CD4-positive, alpha-beta T cell treated with Interleukin-4 for 4 hours (primary cell): ENCODE measurements at regions not wholly inside any gene's neighbourhood (a gene's known extent, or its start where the extent isn't known, plus 50 kb on each side); places are given as distances from the start of the nearest gene placed in this dataset.
"Not testable (repeated sequence)": the region's sequence is repeated elsewhere in the genome, so short reads cannot be mapped to it uniquely, and the experiment has no call there.

Experiments
- DNase-seq: peaks from one replicate; pipeline ENCODE4 v3.0.0-alpha.2; 2020

DNA sequence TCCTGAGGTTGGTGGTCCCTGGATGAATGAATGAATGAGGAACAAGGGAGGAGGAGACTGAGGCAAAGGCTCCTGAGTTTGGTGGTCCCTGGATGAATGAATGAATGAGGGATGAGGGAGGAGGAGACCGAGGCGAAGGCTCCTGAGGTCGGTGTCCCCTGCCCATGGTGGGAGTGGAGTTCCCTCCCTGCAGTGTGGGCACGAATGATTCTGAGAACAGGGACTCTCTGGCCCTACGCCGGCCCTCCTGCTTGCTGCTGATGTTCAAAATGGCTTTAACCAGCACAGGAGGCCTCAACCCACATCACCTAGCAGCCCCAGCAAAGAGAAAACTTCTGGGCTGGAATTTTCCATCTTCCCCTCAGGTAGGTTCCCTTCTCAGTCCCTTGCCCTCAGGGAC, 377.8 kb downstream of the IRX2 start:
- DNase-seq, result no peak

DNA sequence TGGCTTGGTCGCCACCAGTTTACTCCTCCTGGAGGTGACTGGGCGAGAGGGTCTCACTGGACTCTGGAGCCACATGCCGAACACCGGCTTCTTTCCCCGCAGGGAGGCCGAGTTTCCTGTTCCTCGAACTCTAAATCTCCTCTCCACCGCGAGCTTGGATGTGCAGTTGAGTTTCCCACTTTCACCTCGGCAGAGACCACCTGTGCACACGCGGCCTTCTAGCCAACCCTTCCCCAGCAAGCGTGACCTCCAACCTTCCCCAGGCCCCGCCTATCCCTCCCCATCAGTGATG, 380.1 kb downstream of the IRX2 start:
- DNase-seq, result no peak

DNA sequence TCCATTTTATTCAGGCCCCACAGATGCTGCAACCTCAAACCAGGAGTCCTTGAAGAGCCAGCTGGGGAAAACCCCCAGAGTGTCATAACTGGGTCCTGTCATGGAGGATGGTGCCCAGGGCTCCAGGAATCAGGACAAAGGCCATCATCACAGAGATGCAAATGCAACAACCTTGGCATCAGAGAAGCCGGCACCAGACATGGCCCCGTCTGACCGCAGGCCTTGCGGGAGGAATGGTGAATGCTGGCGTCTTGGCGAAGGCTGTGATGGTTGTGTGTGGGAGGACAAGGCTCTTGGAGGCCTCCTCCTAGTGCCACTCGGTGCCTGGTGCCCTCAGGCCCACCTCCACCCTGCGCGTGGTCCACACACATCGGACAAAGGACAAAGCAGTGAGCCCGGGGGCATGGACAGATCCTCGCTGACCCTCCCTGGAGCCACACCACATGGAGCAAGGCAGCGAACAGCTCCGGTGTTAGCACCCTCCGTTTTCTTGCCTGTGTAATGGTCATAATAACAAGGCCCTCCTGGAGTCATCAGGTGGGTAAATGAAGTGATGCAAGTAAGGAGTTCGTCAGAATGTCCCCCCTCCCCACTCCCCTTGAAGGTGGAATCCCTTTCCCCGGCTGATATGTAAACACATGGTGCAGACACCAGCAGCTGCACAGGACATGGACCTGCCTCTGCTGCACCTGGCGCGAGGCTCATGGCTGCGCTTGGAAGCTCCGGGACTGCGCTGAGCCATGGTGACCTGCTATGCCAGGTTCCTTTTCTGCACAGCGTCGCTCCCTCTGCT, 380.7 kb downstream of the IRX2 start:
- no peak for DNase-seq

DNA sequence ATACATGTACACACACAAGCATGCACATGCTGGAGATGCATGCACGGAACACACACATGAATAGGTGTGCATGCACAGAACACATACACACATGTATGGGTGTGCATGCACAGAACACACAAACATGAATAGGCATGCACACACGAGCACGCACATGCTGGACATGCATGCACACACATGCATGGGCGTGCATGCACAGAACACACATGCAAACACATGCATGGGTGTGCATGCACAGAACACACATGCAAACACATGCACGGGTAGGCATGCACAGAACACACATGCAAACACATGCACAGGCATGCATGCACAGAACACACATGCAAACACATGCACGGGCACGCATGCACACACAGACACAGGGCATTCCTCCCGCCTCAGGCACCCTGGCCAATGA, 382.3 kb downstream of the IRX2 start:
- no peak for DNase-seq

DNA sequence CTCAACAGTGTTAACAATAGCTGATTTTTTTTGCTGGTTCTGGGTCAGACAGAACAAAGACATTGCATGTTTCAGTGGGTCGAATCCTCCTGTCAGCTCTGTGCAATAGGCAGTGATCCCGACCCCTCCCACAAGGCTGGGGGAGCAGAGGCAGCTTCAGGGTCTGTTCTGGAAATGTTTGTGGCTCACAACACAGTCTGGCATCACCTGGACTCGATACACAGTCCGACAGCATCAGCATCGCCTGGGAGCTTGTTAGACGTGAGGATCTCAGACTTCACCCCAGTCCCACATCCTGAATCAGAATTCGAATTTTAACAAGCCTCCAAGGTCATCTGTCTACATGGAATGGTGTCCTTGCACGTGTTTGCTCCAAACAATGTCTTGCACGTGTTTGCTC, 384.7 kb downstream of the IRX2 start:
- no peak for DNase-seq

DNA sequence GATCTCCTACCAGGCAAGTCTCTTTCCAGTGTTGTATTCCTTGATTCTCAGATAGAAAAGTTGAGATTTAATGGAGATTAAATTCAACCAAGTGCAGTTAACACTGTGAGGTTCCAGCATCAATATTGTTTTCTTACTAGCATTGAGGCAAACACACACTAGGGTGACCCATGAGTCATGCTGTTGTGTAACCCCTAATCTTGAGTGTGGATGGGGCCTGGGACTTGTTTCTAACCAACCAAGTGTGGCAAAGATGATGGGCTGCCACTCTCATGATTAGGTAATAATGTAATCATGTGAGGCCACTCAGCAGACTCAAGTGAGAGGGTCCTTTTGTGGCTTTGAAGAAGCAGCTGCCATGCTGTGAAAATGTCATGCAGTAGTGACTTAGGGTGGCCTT, 394.2 kb downstream of the IRX2 start:
- DNase-seq, result no peak

DNA sequence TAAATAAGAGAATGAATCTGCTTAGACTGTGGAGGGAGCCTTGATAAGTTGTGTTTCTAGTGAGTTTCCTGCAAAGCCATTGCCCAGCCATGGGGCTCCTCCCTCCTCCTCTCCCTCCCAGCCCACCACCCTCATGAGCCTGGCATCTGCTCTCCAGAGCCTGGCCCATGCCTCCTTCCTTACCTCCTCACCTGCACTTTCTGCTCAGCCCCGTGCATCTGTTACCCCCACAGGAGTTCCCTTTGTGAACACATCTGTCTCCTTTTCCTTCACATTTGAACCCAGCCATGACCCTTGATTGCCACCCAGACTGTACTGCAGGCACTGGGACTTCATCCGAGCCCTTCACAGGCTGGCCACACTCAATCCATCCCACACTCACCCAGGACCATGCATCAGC, 395.6 kb downstream of the IRX2 start:
- DNase-seq, result no peak

DNA sequence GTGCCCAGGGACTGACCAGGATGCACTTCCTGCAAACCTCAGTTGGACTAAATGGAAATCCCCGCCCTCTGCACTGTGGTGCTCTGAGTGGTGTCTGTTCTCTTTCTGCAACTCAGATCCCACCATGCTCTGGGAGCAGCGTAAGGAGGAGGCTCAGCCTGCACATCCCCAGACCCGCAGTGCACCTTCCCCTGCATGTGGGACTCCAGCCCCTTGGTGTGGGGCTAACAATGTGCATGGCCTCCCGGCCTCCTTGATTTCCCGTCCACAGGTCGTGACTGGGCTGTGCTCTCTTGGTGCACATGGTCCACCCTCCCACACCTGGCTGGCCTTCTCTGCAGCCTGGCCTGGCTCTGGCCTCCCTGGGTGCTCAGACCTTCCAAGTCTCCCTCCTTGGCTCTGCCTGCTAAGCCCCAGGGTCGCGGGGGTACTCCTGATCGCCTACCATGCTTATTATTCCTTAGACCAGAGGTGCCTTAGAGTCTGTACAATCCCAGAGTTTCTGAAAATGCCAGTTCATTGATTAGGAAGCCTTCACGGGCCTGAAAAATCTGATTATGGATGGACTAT, 397.5 kb downstream of the IRX2 start:
- DNase-seq, result no peak

DNA sequence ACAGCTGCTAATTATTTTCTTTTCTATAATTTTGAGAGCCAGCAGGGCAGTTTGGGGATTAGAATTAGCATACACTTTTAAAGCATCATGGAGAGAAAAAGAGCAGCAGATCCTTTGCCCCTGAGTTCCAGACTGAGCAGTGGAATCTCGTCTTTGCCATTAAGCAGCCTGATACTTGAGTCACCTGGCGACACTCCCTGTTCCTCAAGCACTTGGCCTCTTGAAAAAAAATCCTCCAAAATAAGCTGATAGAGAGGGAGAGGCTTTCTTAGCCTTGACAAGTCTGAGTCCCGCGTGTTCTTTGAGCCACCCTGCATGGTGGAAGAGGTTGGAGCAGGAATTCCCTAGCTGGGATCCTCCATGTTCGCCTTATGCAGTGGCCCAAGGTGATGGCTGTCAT, 398.3 kb downstream of the IRX2 start:
- DNase-seq, result no peak

DNA sequence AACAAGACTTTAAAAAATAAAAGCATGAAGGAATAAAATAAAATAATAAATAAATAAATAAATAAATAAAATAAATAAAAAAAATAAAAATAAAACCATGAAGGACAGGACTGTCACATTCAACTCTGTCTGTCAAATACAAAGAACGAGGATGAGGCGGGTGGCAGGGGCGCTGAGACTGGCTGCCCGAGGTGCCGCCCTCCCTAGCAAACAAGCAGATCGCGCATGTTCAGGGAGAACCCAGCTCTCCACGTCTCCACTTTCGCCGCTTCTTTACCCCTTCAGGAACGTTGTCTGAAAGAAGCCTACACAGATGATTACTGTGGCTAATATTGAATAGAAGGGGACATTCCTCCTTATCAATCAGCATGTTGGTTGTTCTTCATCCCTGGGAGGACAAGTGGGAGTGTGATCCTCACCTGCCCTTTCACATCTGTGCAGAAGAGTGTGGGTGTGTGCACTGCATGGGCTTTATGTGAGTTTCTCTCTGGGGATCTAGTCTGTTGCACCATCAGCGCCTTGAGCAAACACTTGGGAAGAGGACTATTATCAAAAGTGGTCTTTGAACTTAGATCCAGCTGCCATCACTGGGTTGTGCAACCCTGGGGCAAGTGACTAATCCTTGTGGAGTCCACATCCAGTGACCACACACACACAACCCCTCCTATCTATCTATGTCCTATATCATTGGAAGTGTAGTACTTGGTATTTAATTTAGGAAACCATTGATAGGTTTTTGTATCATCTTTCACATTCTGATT, 399.2 kb downstream of the IRX2 start:
- DNase-seq, result no peak

DNA sequence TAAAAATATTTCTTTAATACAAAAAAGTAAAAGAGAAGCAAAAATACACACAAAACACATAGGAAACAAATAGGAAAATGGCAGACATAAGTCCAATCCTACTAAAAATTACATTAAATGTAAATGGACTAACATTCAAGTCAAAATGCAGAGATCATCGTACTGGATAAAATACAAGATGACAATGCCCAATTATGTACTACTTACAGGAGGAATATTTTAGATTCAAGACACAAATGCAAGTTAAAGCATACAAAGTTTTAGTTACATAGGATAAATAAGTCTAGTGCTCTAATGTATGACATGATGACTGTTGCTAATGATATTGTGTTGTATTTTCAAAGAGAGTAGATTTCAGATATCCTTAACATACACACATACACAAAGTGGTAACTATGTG, 401.7 kb downstream of the IRX2 start:
- DNase-seq, result not testable (repeated sequence)

DNA sequence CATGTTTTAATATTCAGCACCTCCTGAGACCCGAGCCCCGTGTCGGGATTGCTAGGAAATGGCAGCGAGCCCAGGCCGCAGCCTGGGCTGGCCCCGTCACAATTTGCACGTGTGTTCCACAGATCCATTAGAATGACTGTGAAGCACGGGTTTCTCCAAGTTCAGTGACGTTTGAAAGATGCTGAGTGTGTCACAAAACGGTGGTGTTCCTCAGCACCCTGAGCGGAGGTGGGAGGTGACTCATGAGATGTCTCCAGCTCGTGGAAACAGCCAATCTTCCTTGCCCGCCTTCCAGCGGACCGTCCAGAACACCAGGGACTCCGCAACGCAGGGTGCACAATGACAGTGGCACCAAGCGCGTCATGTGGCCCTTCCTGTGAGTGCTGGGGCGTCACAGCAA, 412.8 kb downstream of the IRX2 start:
- no peak for DNase-seq

DNA sequence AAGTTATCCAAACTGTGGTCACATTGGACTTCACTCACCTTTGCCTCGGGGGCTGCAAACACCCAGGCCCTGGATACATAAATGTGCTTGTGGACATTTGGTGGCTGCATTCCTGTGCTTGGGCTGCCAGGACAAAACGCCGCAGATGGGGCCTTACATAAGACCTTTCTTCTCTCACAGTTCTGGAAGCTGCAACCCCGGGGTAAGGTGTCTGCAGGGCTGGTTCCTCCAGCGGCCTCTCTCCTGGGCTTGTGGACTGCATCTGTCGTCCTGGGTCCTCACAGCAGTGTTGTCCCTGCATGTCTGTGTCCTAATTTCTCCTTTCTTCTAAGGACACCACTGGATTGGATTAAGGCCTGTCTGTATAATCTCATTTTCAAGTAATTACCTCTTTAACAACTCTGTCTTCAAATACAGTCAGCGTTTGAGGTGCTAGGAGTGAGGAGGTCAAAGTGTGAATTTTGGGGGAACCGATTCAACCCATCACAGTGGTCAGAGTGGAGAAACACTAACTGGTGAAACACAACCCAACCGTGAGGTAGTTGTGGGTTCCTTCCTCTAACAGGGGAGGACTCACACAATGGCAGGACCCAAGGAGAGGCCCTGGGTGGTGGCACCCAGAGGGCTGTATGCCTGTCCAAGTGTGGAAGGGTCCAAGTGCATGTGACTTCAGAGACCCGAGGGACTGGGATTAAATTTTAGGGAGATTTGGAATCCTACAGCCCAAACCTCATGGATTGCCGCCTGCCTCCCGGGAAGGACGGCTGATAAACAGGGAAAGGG, 415.6 kb downstream of the IRX2 start:
- DNase-seq, result no peak

DNA sequence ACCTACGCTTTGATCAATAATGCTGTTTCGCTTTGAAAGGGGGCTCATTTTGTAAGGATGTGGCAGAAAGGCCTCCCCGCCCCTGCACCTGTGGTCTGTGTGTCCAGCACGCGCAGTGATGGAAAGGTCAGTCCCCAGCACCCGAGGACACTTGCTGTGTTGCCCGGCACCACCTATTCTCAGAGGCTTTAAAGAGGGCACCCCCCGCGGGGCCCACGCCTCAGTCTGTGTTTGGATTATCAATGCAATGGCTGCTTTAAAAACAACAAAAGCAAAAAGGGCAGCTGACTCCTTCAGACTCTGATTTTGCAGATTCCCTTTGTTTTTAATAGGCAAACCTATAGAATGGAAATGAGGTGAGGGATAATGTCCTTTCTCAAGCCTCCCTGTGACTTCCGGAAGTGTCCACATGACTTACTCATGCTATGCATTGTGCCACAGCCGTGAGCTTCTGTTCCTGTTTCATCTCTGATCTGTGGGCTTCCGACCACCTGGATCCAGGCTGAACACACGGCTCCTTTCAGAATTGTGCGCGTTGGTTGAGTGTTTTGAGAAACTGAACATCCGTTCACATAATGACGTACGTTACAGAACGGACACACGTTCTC, 416.2 kb downstream of the IRX2 start:
- no peak for DNase-seq

DNA sequence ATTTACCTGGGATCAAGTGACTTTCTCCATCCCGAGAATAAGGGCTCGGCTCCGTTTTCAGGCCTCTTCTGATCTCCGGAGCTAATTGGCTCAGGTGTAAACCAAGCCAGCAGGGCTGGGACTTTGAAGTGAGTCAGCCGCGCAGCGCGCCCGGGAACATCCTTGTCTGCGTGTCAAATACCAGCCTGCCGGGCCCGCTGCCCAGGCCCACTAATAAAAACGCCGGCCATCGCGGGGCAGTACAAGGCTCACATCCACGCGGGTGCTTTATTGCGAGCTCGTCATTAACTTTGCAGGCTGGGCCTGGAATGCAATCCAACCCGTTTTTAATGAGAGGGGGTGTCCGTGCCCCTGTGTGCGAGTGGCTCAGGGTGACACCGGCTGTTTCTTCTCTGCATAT, 416.8 kb downstream of the IRX2 start:
- no peak for DNase-seq

DNA sequence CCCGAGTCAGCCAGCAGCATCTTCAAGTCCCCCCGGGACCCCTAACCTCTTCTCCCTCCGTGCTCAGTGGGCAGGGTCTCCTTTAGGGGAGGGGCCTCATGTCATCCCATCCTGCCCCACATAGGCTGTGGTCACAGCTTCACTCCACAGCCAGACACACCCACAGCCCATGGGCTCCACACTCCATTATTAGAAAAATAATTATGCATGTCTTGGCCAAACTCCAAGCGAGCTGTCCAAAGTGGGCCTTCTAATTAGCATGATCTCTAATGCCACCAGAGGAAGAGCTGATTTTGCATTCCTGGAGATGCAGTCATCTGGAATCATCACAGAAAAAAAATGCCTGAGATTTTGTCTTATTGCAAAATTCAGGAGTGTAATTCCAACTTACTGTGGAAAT, 418.2 kb downstream of the IRX2 start:
- DNase-seq, result no peak

DNA sequence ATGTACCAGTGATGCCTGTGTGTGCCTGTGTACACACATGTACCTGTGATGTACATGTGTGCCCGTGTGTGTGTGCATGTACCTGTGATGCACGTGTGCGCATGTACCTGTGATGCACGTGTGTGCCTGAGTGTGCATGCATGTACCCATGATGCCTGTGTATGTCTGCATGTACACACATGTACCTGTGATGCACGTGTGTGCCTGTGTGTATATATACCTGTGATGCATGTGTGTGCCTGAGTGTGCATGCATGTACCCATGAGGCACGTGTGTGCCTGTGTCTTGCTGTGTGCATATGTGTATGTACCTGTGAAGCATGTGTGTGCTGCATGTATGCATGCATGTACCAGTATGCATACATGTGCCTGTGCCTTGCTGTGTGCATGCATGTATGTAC, 419.0 kb downstream of the IRX2 start:
- no peak for DNase-seq

DNA sequence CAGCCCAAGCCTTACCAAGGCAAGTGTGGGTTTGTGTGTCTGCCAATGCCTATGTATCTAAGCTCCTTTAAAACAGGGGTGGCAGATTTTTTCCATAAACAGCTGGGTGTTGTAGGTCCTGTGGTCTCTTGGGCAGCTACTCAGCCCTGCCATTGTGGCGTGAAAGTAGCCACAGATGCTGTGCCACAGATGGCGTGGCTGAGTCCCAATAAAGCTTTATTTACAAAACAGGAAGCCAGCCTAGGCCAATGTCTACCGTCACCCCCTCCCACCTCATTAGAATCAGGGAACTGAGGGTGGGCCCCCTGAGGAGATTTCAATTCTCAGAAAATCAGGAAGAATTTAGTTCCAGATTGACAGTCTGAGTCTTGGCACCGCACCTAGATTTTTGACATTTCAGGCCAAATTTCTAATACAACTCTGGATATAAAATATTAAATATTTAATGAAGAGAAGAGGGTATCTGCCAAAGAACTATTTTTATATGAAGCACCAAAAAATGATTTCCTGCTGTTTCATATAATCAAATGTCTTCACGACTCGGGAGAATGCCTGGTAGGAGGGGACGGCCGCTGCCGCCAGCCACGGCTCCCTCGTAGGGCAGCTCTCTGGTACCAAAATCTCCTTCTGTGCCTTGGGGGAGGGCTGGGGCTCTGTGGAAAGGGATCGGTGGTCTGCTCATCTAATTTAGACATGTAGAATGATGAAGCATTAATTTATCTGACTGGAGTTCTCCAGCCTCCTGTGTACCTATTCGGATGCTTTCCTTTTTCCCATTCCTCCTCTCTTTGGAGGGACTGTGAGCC, 420.9 kb downstream of the IRX2 start:
- DNase-seq, result no peak

DNA sequence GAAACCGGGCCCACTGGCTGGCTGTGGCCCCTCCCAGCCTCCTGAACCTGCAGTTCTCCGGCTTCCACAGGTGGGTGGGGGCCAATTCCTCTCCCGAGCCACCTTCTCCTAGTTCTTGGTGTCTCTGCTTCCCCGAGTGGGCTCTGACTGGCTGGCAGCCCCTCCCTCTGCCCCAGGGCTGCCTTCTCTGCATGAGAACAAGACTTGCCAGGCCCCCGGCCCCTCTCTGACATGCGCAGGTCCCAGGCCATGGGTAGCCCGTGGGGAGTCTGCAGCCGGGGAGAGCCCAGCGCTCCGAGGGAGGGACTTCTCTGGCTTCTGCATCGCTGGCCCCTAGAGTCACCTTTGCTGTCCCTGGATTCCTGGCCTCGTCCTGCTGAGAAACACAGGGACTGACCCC, 421.7 kb downstream of the IRX2 start:
- DNase-seq, result no peak

DNA sequence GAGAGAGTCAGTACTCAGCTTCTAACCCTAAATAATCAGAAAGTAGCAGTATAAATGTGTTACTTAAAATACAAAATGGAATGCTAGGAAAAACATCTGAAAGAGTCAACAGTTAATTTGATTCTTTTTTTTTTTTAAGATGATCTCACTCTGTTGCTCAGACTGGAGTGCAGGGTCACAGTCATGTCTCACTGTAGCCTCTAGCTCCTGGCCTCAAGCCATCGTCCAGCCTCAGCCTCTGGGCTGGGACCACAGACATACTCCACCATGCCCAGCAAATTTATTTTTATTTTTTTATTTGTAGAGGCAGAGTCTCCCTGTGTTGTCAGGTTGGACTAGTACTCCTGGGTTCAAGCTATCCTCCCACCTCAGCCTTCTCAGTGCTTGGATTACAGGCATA, 424.9 kb downstream of the IRX2 start:
- DNase-seq, result no peak

DNA sequence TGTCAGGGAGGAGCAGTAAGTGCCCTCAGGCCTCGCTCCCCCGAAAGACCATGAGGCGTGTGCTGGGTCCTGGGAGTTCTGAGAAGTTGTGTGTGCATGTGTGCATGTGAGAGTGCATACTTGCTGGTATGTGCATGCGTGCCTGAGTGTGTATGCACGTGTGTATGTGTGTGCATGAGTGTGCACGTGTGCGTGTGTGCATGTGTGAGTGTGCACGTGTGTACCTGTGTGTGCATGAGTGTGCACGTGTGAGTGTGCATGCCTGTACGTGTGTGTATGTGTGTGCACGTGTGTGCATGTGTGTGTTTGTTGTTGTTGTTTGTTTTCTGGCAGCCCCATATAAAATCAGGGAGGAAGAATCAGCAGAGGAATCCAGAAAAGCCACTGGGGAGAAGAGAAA, 426.7 kb downstream of the IRX2 start:
- DNase-seq, result no peak

DNA sequence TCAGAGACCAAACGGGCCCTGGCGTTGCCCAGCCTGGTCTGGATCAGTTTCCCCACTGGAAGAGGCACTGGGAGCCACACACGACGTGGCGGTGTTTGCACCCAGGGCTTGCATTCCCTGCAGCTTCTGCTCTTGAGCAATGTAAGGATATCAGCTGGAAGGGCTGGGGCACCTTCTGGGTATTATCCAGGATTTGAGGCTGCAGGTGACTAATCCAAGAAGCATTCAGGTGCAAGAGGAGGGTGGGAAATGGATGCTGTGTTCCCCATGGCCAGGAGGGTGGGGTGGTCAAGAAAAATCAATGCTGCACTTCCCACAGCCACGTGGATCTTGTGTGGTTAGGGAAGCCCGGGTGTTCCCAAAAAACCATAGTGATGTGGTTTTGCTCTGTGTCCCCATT, 430.9 kb downstream of the IRX2 start:
- DNase-seq, result no peak
